ENCODE measurements at regions not wholly inside any gene's neighbourhood (a gene's known extent, or its start where the extent isn't known, plus 50 kb on each side); places are given as distances from the start of the nearest gene placed in this dataset.
"Not testable (repeated sequence)": the region's sequence is repeated elsewhere in the genome, so short reads cannot be mapped to it uniquely, and the experiment has no call there.

- DNase-seq (ENCODE audit: low spot score) (no peak), FAIRE-seq (no peak)
These were observed 575.9 kb upstream of the ANO3 start for GRCh38 chr11:25755918-25756584.

- FAIRE-seq, result no peak
These were observed 573.7 kb upstream of the ANO3 start for GRCh38 chr11:25758145-25758661.

GRCh38 chr11:25766332-25767015 lies 565.5 kb upstream of the ANO3 start:
- FAIRE-seq (no peak), DNase-seq (ENCODE audit: low spot score) (no peak)

More at GRCh38 chr11:25758145-25758661, 573.7 kb upstream of the ANO3 start:
- no peak for DNase-seq (ENCODE audit: low spot score)

- FAIRE-seq, result no peak
These were observed 562.6 kb upstream of the ANO3 start for GRCh38 chr11:25769287-25769686.

DNA sequence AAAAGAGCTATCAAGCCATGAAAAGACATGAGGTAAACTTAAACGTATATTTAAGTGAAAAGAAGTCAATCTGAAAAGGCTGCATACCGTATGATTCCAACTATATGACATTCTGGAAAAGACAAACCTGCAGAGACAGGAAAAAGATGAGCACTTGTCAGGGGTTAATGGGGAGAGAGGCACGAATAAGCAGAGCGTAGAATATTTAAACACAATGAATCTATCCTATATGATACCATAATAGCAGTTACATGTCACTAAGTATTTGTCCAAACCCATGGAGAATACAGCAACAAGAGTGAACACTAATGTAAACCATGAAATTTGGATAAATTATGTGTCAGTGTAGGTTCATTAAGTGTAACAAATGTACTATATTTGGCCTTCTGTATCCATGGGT lies 560.3 kb upstream of the ANO3 start:
- DNase-seq (ENCODE audit: low spot score), result no peak

More at GRCh38 chr11:25769287-25769686, 562.6 kb upstream of the ANO3 start:
- DNase-seq (ENCODE audit: low spot score), result peak; percentile 21

GRCh38 chr11:25775603-25776002 lies 556.3 kb upstream of the ANO3 start:
- FAIRE-seq (no peak), DNase-seq (ENCODE audit: low spot score) (no peak)

More for the DNA sequence above, 560.3 kb upstream of the ANO3 start:
- no peak for FAIRE-seq

DNA sequence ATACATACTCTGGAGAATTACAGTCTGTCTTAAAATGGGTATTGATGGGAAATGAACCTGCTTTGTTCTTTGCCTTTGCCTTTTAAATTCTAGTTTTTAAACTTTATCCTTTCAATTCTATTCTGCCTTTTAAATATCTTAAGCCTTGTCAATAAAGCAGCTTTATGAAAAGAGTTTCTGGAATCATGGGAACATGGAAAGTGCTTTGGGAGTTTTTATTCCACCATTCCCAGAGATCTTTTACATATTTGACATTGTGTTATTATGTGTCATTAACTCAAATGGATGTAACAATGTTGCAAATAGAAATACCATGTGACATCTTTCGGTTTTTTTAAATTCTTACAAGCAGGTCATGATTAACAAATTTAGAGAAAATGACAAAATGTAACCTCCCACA lies 555.7 kb upstream of the ANO3 start:
- no peak for FAIRE-seq
- no peak for DNase-seq (ENCODE audit: low spot score)

GRCh38 chr11:25777343-25777742 lies 554.6 kb upstream of the ANO3 start:
- FAIRE-seq, result no peak
- DNase-seq (ENCODE audit: low spot score), result no peak

DNA sequence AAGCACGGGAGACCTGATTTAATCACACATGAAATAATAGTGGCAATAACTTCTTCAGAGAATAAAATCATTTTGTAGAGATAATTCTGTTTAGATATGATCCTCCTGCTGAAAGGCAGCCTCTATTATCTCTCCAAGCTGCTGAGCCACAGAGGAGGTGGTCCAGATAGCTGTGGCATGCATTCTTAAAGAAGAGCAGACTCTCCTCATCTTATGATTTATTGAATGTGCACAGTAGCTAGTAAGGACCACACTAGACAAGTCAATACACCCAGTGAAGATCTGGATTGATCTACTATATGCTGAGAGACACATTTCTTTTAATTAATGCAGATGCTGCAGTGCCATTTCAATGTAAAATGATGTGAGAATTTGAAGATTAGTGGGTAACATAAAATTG lies 552.9 kb upstream of the ANO3 start:
- DNase-seq (ENCODE audit: low spot score) (no peak), FAIRE-seq (no peak)

DNA sequence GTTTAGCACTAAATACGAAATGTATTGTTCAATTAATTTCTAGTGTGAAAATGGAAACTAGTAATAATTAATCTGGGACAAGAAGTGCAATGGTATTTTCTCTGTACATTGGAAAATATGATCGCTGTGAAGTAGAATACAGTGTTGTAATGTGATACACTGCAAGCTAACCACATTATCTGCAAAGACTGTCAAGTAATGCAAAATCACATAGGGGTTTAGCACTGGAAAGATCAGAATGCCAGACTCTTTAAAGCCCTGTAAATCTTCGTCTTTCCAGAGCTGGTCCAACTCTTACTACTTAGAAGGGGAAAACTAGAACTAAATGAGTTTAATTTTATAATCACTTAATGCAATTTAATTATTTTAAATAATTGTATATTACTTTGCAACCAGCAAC lies 544.5 kb upstream of the ANO3 start:
- FAIRE-seq, result no peak
- DNase-seq (ENCODE audit: low spot score), result no peak

- FAIRE-seq (no peak), DNase-seq (ENCODE audit: low spot score) (no peak)
These were observed 541.5 kb upstream of the ANO3 start for GRCh38 chr11:25790396-25790795.

GRCh38 chr11:25793637-25794036 lies 538.3 kb upstream of the ANO3 start:
- no peak for DNase-seq (ENCODE audit: low spot score)
- FAIRE-seq, result no peak

DNA sequence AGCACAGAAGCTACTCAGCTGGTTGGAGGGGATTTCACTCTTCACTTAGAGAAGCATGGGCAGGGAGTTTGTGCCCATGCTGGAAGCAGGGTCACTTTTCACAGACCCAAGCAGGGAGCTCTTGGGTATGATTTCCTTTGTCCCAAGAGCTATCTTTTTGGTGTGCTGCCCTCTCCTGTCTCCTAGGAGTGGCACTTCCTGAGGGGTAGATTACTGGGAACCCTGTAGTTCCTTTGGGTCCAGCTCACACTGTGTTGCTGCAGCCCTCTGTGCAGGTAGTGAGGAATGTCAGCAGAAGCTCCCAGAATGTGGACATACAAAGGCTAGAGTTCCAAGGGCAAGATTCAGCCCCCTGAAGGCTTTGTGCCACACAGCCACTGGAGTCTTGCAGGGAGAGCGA lies 537.1 kb upstream of the ANO3 start:
- FAIRE-seq (no peak), DNase-seq (ENCODE audit: low spot score) (no peak)

DNA sequence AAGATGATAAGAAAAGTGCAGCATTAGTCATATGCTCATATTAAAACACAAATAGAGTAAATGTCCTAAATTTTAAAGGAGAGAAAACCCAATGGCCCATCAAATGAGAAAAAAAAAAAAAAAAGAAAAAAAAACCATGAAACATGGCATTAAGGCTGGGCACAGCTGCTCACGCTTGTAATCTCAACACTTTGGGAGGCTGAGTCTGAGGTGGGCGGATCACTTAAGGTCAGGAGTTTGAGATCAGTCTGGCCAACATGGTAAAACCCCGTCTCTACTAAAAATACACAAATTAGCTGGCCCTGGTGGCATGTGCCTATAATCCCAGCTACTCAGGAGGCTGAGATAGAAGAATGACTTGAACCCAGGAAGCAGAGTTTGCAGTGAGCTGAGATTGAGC lies 515.5 kb upstream of the ANO3 start:
- FAIRE-seq, result no peak
- DNase-seq (ENCODE audit: low spot score), result no peak

GRCh38 chr11:25824688-25825087 lies 507.2 kb upstream of the ANO3 start:
- no peak for FAIRE-seq
- DNase-seq (ENCODE audit: low spot score), result no peak

DNA sequence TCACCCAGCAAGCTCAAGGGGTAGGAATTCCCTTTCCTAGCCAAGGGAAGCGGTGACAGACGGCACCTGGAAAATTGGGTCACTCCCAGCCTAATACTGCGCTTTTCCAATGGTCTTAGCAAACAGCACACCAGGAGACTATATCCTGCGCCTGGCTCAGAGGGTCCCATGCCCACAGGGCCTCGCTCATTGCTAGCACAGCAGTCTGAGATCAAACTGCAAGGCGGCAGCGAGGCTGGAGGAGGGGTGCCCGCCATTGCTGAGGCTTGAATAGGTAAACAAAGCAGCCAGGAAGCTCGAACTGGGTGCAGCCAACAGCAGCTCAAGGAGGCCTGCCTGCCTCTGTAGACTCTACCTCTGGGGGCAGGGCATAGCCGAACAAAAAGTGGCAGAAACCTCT lies 500.4 kb upstream of the ANO3 start:
- not testable (repeated sequence) for FAIRE-seq; DNase-seq (ENCODE audit: low spot score)

GRCh38 chr11:25838918-25839625 lies 492.9 kb upstream of the ANO3 start:
- FAIRE-seq, result no peak
- DNase-seq (ENCODE audit: low spot score), result peak; percentile 5

- FAIRE-seq, result no peak
These were observed 487.1 kb upstream of the ANO3 start for GRCh38 chr11:25844811-25845210.

DNA sequence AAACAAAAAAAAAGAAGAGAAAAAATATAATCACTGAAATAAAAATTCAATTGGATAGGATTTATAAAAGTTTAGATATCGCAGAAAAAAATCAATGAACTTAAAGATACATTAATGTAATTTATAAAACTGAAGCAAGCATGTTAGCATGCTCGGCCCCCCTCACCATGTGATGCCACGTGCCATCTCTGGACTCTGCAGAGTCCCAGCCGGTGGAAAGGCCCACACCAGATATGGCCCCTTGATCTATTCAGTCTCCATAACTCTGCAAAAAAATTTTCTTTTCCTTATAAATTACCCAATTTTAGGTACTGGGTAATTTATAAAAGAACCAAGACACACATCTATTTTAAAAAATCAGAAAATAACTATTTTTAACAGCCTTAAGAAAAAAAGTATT lies 476.0 kb upstream of the ANO3 start:
- DNase-seq (ENCODE audit: low spot score), result no peak
- no peak for FAIRE-seq

More at GRCh38 chr11:25844811-25845210, 487.1 kb upstream of the ANO3 start:
- DNase-seq (ENCODE audit: low spot score), result no peak

GRCh38 chr11:25859776-25860175 lies 472.2 kb upstream of the ANO3 start:
- no peak for DNase-seq (ENCODE audit: low spot score)
- FAIRE-seq, result no peak

DNA sequence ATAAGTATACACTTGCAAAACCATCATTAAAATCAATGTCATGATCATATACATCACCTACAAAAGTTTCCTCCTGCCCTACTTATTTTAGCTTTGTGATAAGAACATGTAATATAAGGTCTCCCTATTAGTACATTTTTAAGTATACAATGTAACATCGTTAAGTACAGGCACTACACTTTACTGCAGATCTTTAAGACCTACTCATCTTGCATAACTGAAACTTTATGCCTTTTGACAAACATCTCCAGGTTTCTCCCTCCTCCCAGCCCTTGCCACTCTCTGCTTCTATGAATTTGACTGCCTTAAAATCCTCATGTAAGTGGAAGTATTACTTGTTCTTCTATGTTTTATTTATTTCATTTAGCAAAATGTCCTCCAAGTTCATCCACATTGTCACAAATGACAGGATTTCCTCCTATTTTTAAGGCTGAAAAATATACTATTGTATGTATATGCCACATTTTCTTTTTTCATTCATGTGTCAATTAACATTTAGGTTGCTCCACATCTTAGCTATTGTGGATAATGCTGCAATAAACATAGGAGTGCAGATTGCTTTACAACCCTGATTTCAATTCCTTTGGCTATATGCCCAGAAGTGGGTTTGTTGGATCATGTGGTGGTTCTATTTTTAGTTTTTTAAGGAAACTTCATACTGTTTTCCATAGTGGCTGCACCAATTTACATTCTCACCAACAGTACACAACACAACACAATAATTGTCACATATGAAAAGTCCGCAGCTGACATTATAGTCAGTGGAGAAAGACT lies 471.1 kb upstream of the ANO3 start:
- DNase-seq (ENCODE audit: low spot score) (no peak), FAIRE-seq (no peak)

Data from urothelium cell line (cell line).